Stimulated activated CD8-positive, alpha-beta memory T cell treated with anti-CD3 and anti-CD28 coated beads, Interleukin-7, amount 100 ng/mL, for 4 hours (primary cell): ENCODE measurements at regions not wholly inside any gene's neighbourhood (a gene's known extent, or its start where the extent isn't known, plus 50 kb on each side); places are given as distances from the start of the nearest gene placed in this dataset.

Experiments used
- DNase-seq, 2 donors: peaks; one replicate each; pipeline ENCODE4 v3.0.0-alpha.2; 2020; ENCODE audit warnings: low read depth in 2 of 2

GRCh38 chr14:25101276-25101675 is 51.3 kb upstream of the STXBP6 start:
- DNase-seq, result no peak
